Progenitor cell of endocrine pancreas (in vitro differentiated cells): ENCODE measurements at regions not wholly inside any gene's neighbourhood (a gene's known extent, or its start where the extent isn't known, plus 50 kb on each side); places are given as distances from the start of the nearest gene placed in this dataset.

Source experiments
- DNase-seq: peaks from one replicate; pipeline ENCODE4 v3.0.0; 2021; ENCODE audit warnings: low spot score; ENCODE audit not compliant: unreplicated experiment
- H3K27ac Mint-ChIP-seq: 2 replicates; pipeline ENCODE4 v1.8.0; 2021; ENCODE audit warnings: mild to moderate bottlenecking, moderate library complexity, mixed read lengths
- H3K27me3 Mint-ChIP-seq: 2 replicates; pipeline ENCODE4 v1.8.0; 2021; ENCODE audit warnings: mixed read lengths
- H3K36me3 Mint-ChIP-seq: 2 replicates; pipeline ENCODE4 v1.8.0; 2022; ENCODE audit warnings: mixed read lengths; ENCODE audit not compliant: insufficient read depth
- H3K4me1 Mint-ChIP-seq: 2 replicates; pipeline ENCODE4 v1.8.0; 2021; ENCODE audit warnings: low read depth, mixed read lengths
- H3K4me3 Mint-ChIP-seq: 2 replicates; pipeline ENCODE4 v1.8.0; 2021; ENCODE audit warnings: low read depth, mild to moderate bottlenecking, moderate library complexity, mixed read lengths
- H3K9me3 Mint-ChIP-seq: 2 replicates; pipeline ENCODE4 v1.8.0; 2021; ENCODE audit warnings: low read depth, mixed read lengths
- CTCF ChIP-seq: fragments of 200-600 bp; sonication (generic); IDR thresholded peaks from one replicate; pipeline ENCODE4 v1.5.0; 2021; ENCODE audit warnings: antibody characterized with exemption, mild to moderate bottlenecking; ENCODE audit not compliant: unreplicated experiment

DNA sequence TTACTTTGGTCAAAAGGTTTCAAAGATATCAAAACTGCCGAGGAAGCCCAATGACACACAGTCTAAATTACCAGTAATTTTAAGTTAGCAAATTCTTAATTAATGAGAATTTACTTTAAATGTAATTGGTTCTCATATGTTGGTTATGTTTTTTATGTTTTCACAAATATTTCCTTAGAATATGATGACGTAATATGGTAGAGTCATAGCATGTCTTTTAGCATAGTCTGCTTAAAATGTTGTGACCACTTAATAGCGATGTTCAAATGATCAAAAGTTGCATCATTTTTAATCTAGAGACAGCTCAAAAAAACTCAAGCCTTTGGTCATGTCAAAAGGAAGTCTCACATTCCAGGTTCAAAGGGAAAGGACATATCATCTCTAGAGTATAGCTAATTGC lies 123.3 kb upstream of the ST6GAL2 start:
- Mint-ChIP-seq H3K4me1 (peaks cover 2% of the 10 kb centered on the region), H3K27me3 (no peaks in the 10 kb centered on the region), H3K36me3 (no peaks in the 10 kb centered on the region), H3K9me3 (no peaks in the 10 kb centered on the region), H3K4me3 (no peak overlapping the region), H3K27ac (no peak overlapping the region)
- no peak for TF ChIP-seq CTCF
- no peak for DNase-seq

DNA sequence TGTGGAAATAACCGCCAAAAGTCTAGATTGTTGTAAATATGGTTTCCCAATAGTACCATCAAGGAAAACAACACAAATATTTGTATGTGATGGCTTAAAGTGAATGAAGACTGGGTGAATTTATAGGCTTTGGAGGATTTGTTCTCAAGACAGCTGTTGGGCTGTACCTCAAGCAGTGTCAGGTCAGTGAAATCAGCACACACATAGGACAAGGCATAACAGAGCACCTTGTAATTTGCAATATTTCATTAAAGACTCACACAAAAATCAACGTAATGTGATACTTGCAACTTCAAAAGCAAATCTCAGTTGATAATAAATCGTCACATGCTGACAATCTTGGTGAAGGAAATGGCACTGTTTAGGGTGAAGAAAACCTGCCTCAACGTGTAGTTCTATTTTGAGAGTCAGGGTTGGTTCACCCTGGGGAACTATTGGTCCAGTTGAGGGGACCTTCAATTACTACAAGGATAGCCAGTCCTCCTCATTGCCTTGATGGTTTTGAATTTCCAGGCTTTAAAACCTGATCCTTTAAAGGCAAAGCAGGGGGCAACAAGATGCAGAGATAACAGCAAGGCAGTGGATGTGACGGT lies 126.8 kb upstream of the ST6GAL2 start:
- Mint-ChIP-seq H3K9me3 (no peaks in the 10 kb centered on the region), H3K4me1 (peaks cover 4% of the 10 kb centered on the region), H3K36me3 (no peaks in the 10 kb centered on the region), H3K4me3 (no peak overlapping the region), H3K27me3 (no peaks in the 10 kb centered on the region), H3K27ac (no peak overlapping the region)
- TF ChIP-seq CTCF, result no peak
- DNase-seq, result no peak

GRCh38 chr2:107013884-107014283 lies 127.9 kb upstream of the ST6GAL2 start:
- no peak for TF ChIP-seq CTCF
- DNase-seq, result no peak
- H3K27me3 Mint-ChIP-seq, result no peaks in the 10 kb centered on the region

GRCh38 chr2:107018366-107018765 lies 132.4 kb upstream of the ST6GAL2 start:
- H3K4me1 Mint-ChIP-seq, result peaks cover 4% of the 10 kb centered on the region
- no peaks in the 10 kb centered on the region for H3K9me3 Mint-ChIP-seq
- no peak overlapping the region for H3K27ac Mint-ChIP-seq
- no peak overlapping the region for H3K4me3 Mint-ChIP-seq
- no peaks in the 10 kb centered on the region for H3K27me3 Mint-ChIP-seq
- no peak for TF ChIP-seq CTCF
- H3K36me3 Mint-ChIP-seq, result no peaks in the 10 kb centered on the region
- DNase-seq, result no peak

More at GRCh38 chr2:107013884-107014283, 127.9 kb upstream of the ST6GAL2 start:
- H3K36me3 Mint-ChIP-seq, result no peaks in the 10 kb centered on the region
- H3K27ac Mint-ChIP-seq, result no peak overlapping the region
- H3K4me3 Mint-ChIP-seq, result no peak overlapping the region
- no peaks in the 10 kb centered on the region for H3K9me3 Mint-ChIP-seq
- peaks cover 4% of the 10 kb centered on the region for H3K4me1 Mint-ChIP-seq

- TF ChIP-seq CTCF, result no peak
- Mint-ChIP-seq H3K36me3 (no peaks in the 10 kb centered on the region), H3K27me3 (no peaks in the 10 kb centered on the region), H3K9me3 (no peaks in the 10 kb centered on the region), H3K4me1 (no peaks in the 10 kb centered on the region), H3K4me3 (no peak overlapping the region), H3K27ac (no peak overlapping the region)
- no peak for DNase-seq
These were observed 134.4 kb upstream of the ST6GAL2 start for GRCh38 chr2:107020392-107020791.
